ENCODE measurements at regions not wholly inside any gene's neighbourhood (a gene's known extent, or its start where the extent isn't known, plus 50 kb on each side); places are given as distances from the start of the nearest gene placed in this dataset.

DNA sequence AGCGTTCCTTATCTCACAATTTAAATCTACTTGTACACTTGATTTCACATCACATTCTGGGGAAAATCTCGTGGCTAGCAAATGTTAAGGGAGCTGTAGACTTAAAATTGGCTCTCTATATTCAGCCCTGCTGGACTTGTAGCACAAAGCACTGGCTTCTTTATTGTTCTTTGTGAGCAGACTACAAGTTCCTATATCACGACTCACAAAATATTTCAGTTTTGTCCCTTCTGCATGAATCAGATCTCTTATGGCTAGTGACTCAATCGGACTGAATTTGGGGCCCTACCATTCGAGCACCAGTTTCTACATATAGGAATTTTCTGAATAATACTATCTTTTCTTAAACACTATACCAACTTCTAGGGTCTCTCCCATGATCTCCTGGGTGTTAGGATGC, 390.1 kb downstream of the ADAM29 start:
- TF ChIP-seq, protein P1, sequence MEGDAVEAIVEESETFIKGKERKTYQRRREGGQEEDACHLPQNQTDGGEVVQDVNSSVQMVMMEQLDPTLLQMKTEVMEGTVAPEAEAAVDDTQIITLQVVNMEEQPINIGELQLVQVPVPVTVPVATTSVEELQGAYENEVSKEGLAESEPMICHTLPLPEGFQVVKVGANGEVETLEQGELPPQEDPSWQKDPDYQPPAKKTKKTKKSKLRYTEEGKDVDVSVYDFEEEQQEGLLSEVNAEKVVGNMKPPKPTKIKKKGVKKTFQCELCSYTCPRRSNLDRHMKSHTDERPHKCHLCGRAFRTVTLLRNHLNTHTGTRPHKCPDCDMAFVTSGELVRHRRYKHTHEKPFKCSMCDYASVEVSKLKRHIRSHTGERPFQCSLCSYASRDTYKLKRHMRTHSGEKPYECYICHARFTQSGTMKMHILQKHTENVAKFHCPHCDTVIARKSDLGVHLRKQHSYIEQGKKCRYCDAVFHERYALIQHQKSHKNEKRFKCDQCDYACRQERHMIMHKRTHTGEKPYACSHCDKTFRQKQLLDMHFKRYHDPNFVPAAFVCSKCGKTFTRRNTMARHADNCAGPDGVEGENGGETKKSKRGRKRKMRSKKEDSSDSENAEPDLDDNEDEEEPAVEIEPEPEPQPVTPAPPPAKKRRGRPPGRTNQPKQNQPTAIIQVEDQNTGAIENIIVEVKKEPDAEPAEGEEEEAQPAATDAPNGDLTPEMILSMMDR (conservative IDR thresholded peaks at IDR 0.05; ENCODE audit: low read length), result no peak
- no peak for TF ChIP-seq EZH2phosphoT487 (IDR thresholded peaks at IDR 0.05; ENCODE audit: borderline replicate concordance, low read depth, low read length)

All from OCI-LY7 (cell line).